Hepatic stellate cell (primary cell): ENCODE measurements at regions not wholly inside any gene's neighbourhood (a gene's known extent, or its start where the extent isn't known, plus 50 kb on each side); places are given as distances from the start of the nearest gene placed in this dataset.

Source experiments
- DNase-seq: peaks from one replicate; pipeline ENCODE4 v3.0.0; 2011; ENCODE audit warnings: low spot score

GRCh38 chr2:19784456-19784855 lies 117.3 kb downstream of the TTC32 start:
- DNase-seq, result no peak

GRCh38 chr2:19783935-19784334 lies 117.8 kb downstream of the TTC32 start:
- DNase-seq, result no peak

GRCh38 chr2:19776941-19777514 lies 124.8 kb downstream of the TTC32 start:
- no peak for DNase-seq

GRCh38 chr2:19775838-19776237 lies 125.9 kb downstream of the TTC32 start:
- DNase-seq, result no peak

GRCh38 chr2:19775315-19775714 lies 126.5 kb downstream of the TTC32 start:
- DNase-seq, result no peak

- DNase-seq, result no peak
Measured at GRCh38 chr2:19774805-19775176, 127.0 kb downstream of the TTC32 start.

- DNase-seq, result no peak
Measured at GRCh38 chr2:19772981-19773380, 128.8 kb downstream of the TTC32 start.

GRCh38 chr2:19769513-19769912 lies 132.3 kb downstream of the TTC32 start:
- DNase-seq, result no peak

- DNase-seq, result no peak
Measured at GRCh38 chr2:19767899-19768298, 133.9 kb downstream of the TTC32 start.

- DNase-seq, result no peak
Measured at GRCh38 chr2:19764998-19765397, 136.8 kb downstream of the TTC32 start.

GRCh38 chr2:19763731-19764130 lies 138.1 kb downstream of the TTC32 start:
- no peak for DNase-seq

GRCh38 chr2:19762959-19763605 lies 138.7 kb downstream of the TTC32 start:
- DNase-seq, result no peak

GRCh38 chr2:19762142-19762541 lies 139.6 kb downstream of the TTC32 start:
- DNase-seq, result no peak

- no peak for DNase-seq
Measured at GRCh38 chr2:19759880-19760279, 141.9 kb downstream of the TTC32 start.

- no peak for DNase-seq
Measured at GRCh38 chr2:19758658-19759057, 143.1 kb downstream of the TTC32 start.

- DNase-seq, result no peak
Measured at GRCh38 chr2:19757586-19757985, 144.2 kb downstream of the TTC32 start.

- DNase-seq, result no peak
Measured at GRCh38 chr2:19754907-19755306, 146.9 kb downstream of the TTC32 start.

GRCh38 chr2:19753818-19754217 lies 148.0 kb downstream of the TTC32 start:
- DNase-seq, result no peak

GRCh38 chr2:19753314-19753713 lies 148.5 kb downstream of the TTC32 start:
- DNase-seq, result no peak

GRCh38 chr2:19752500-19752899 lies 149.3 kb downstream of the TTC32 start:
- DNase-seq, result no peak

- DNase-seq, result no peak
Measured at GRCh38 chr2:19751631-19752030, 150.2 kb downstream of the TTC32 start.

GRCh38 chr2:19750136-19750535 lies 151.6 kb downstream of the TTC32 start:
- no peak for DNase-seq

- DNase-seq, result no peak
Measured at GRCh38 chr2:19749507-19749836, 152.3 kb downstream of the TTC32 start.

- DNase-seq, result no peak
Measured at GRCh38 chr2:19748711-19749506, 152.9 kb downstream of the TTC32 start.
